GM13977 (cell line): ENCODE measurements at regions not wholly inside any gene's neighbourhood (a gene's known extent, or its start where the extent isn't known, plus 50 kb on each side); places are given as distances from the start of the nearest gene placed in this dataset.

ENCODE experiments used
- DNase-seq: peaks from one replicate; pipeline ENCODE4 v3.0.0; 2012; ENCODE audit warnings: low spot score
- in situ Hi-C: fragments of 300-500 bp; cut with MboI; formaldehyde crosslinking; loops from one replicate; pipeline ENCODE4 v1.12.0; 2022; ENCODE audit warnings: low sequenced_read_pairs, low pct_unique_long_range_greater_than_20kb, mixed read lengths, inconsistent platforms; ENCODE audit not compliant: unreplicated experiment
- TF ChIP-seq, protein P1 (sequence below): IDR thresholded peaks from 2 replicates; pipeline ENCODE4 v1.5.1; 2012; ENCODE audit warnings: mild to moderate bottlenecking, control low read depth; ENCODE audit not compliant: insufficient read depth; ENCODE audit errors: extremely low read depth, missing control alignments

DNA sequence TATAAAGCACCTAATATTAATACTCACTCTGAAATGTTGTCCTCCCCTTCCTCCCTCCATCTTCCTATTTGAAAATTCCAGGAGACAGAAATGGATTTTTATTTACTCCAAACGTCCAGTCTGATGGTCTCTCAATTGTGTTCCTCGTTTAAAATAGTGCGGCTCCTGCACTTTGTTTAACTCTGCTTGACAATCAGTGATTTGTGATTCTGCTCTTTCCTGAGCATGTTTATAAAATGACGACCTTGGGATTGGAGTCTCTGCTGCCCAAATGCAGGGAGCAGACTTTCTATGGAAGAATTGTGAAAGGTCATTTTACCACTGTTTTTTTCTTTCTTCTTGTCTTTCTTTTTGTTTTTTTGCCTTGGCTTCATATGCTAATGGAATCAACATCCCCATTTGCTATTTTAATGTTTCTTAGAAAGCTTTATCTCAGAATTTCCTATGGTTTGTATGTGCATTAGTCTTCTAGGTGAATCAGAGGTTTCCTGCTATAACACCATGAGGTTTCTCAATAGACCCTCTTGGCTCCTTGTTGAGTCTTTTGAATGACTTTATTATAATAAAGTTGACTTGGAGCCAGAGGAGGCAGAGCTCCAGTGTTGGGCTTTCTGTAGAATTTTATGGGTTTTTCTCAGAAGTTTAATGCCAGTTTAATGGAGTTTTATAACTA lies 376.5 kb downstream of the CDH11 start:
- TF ChIP-seq, protein P1, sequence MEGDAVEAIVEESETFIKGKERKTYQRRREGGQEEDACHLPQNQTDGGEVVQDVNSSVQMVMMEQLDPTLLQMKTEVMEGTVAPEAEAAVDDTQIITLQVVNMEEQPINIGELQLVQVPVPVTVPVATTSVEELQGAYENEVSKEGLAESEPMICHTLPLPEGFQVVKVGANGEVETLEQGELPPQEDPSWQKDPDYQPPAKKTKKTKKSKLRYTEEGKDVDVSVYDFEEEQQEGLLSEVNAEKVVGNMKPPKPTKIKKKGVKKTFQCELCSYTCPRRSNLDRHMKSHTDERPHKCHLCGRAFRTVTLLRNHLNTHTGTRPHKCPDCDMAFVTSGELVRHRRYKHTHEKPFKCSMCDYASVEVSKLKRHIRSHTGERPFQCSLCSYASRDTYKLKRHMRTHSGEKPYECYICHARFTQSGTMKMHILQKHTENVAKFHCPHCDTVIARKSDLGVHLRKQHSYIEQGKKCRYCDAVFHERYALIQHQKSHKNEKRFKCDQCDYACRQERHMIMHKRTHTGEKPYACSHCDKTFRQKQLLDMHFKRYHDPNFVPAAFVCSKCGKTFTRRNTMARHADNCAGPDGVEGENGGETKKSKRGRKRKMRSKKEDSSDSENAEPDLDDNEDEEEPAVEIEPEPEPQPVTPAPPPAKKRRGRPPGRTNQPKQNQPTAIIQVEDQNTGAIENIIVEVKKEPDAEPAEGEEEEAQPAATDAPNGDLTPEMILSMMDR = no peak
- no peak for DNase-seq
- in situ Hi-C loops = no loop called here

DNA sequence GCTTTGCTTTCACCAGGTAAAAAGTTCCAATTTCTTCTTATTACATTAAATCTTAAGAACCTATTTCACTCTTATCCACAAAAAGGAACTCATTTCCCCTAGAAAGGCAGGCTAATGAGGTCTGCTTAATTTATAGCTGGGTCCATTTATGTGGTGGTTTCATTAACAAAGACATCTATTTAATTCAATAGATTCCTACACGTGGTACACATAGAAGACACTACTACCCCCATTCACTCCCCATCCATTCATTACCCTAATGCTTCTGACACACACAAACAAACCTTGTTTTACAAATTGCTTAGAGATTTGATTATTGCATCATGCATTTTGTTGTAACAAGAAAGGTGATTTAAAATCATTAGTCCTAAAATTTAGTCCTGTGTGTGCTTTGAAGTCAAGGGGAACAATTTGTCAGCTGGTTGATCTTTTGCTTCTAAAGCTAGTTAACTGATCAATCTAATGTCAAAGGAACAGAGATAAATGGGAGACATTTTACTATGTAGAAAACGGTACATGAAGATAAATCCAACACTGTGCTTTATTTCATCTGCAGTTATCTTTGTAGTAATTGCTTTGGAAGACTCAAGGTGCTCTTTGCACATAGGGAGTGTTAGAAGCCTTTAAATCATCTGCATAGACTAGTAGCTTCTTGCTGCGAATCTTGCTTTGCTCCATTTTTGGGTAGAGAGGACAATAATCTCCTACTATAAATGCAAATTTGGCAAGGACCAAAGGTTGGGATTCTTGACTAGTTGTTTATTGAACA lies 379.2 kb downstream of the CDH11 start:
- in situ Hi-C loops = no loop called here
- DNase-seq = no peak
- TF ChIP-seq, protein P1 = no peak

DNA sequence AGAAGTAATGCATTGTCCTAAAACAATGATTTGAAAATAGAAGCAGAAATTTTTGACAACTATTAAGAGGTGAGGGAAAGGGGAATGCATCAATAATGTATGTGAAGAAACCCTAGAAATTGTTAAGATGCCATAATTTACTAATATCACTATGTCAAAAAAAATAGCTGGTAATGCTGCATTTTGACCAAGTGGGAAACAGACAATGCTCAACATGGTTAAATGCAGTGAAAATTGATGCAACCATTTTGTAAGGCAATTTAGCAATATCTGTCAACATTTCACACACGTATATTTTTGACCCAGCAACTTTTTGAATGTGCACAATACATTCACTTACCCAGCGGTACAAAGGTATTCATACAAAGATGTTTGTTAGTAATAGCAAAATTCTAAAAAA lies 381.6 kb downstream of the CDH11 start:
- no peak for DNase-seq
- TF ChIP-seq, protein P1 = no peak

DNA sequence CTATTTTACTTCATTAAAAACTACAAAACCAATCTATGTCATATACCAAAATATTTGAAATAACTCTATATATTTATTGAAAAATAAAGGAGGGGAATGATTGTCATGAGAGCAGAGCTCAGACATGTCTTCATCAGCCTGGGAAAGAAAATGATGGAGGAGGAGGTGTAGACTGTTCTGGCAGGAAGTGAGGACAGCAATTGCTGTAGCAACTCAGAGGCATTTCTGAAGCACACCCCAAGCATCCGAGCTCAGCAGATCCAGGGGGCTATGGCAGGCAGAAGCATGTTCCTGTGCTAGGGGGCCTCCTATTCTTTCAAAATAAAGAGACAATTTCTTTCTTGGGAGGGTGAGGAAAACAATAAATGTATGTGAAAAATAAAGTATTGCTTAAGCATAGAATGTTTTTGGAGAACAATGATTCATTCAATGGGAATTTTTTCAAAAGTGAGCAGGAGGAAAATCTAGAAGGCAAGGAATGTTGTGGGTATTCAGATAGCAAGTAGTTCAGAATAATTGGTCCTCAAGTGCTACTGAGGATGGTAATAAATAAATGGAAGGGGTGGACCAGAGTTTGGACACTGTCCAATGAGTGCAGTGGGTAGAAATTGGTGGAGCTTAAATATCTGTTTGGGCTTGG lies 383.4 kb downstream of the CDH11 start:
- in situ Hi-C loops = no loop called here
- DNase-seq = no peak

More for the DNA sequence above, 381.6 kb downstream of the CDH11 start:
- in situ Hi-C loops = no loop called here

DNA sequence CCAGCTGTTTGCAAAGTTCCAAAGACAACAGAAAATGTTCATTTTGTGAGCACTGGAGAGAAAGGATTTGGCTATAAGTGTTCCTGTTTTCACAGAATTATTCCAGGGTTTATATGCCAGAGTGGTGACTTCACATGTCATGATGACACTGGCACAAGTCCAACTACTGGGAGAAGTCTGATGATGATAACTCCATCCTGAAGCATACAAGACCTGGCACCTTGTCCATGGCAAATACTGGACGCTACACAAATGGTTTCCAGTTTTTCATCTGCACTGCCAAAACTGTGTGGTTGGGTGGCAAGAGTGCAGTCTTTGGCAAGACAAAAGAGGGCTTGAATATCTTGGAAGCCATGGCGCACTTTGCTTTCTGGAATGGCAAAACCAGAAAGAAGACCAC lies 385.0 kb downstream of the CDH11 start:
- TF ChIP-seq, protein P1 = no peak
- no peak for DNase-seq
- in situ Hi-C loops = no loop called here

More for the DNA sequence above, 383.4 kb downstream of the CDH11 start:
- TF ChIP-seq, protein P1 = no peak

DNA sequence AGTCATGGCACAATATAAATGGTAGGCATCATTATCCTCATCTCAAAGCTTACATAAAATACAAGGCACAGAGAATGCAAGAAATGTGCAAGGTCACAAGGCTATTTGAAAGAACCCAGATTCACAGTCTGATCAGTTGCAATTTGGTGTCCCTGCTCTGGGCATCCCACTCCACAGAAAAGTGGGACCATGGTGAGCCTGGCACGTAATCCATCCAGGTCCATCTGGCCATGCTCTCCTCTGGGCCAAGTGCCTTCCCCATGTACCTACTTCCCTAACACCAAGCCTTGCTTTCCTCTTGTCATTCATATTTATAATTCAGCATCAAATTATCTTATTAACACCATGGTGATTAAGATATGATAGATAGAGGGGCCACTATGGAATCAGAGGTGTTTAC lies 390.0 kb downstream of the CDH11 start:
- in situ Hi-C loops = no loop called here
- TF ChIP-seq, protein P1 = no peak
- DNase-seq = no peak
